LHCN-M2 (cell line): ENCODE measurements at regions not wholly inside any gene's neighbourhood (a gene's known extent, or its start where the extent isn't known, plus 50 kb on each side); places are given as distances from the start of the nearest gene placed in this dataset.
A peak's percentile ranks its signal among the peaks of the same experiment; 100 is the strongest.

Experiments
- DNase-seq: peaks from one replicate; pipeline ENCODE4 v3.0.0-alpha.2; 2012; ENCODE audit warnings: low read depth

DNA sequence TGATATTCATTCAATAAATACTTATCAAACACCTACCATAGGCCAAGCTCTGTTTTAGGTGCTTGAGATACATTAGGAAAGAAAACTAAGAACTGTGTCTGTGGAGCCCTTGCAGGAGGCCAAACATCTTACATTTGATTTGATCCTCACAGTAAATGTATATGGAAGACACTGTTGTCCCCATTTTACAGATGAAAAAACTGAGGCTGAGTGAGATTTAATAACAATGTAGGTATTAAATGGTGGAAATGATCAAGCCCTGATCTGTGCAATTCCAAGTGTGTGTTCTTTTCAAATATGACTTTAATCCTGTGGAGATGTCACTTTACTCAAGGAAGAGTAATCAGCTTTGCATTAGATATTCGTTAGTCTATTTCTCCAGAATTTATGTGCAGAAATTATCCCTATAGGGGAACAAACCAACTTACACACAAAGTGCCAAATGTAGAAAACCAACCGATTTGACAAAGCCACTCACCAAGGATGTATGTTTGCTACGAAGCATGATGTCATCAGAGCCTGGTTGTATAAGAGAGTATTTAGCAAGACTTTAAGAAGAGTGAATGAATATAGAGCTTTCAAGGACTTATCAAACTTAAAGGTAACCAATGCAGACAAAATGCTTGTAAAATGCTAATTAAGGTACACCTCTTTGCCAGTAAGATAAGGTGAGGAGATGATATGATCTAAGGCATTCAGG is 153.9 kb upstream of the NFIB start:
- DNase-seq = no peak

DNA sequence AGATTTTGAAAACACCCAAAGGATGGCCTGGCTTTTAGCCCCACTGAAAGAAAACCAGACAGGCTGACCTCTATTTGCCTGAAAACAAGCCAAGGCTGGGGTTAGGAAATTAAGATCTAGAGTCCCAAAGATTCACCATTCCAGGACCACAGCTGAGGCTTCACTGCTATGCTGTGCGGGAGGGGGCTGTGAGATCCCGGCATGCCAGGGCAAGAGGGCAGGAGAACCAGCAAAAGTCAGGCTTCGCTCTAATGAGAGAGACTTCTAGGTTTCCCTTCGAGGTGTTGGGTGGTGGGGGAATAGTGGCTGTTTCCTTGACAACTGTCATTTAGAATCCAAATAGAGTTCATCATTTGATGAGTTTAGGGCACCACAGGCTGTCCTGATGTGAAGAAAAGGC is 152.9 kb upstream of the NFIB start:
- DNase-seq = no peak

DNA sequence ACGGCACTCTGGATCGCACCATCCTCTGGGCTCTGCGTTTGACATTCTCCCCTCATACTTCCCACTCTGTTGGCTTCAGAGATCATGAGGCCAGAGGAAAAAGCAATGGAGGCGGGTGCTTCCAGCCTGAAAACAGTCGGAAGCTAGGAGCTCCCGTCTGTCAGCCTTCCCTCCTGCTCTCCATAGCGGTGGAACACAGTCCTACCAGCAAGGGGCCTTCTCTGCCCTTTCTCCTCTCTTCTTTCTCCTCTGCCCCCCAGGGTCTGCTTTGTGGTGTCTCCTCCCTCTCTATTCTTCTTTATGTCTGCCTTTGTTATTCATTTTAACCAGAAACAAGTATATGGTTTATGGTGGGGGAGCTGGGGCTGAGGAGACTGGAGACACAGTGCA is 152.5 kb upstream of the NFIB start:
- no peak for DNase-seq

DNA sequence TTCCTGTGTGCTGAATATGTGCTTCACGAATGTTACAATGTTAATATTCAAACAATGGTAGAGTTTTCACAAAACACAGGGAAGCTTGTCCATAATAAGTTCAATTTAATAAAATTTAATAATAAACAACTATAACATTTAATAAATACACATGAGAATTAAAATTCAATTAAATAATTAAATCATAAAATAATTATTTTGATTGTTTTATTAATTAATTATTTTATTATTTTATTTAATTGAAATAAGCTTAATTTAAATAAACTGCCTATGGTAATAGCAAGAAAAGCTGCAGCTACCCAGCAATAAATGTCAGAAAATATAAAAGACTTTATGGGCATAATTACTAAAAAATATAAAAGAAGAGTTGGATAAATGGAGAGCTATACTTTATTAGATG is 149.0 kb upstream of the NFIB start:
- DNase-seq = no peak

DNA sequence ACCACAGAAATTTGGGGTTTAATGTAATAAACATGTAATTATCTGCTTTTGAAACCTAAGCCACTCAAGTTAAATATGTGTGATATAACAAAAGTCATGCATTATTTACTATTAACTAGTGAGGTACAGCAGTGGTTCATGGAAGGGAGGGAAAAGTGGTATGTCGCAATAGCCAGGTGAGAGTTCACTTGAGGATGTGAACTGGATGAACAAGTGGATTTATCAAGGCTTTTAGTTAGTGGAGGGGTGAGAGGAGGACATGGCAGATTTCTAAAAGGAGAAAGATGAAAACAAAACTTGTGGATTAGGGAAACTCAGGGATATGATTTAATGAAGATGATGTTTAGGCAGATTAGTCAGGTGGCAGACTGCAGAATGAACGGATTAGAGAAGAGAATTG is 141.3 kb upstream of the NFIB start:
- no peak for DNase-seq

DNA sequence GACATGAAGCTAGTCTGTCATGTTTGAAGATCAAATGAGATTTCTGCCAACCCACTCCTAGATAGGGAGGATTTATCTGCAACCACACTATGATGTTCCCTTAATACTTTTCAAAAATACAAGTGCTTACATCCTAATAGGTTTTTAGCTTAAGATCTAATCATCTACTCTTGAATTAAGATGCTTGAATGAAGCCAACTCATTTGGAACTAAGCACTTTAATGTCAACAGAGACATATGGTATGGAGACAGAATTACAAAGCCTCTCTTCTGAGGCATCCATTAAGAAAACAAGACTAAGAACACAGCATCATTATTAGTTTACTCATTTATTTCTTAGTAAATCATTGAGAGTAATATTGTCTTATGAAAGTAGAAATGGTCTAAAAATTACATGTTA is 139.3 kb upstream of the NFIB start:
- no peak for DNase-seq

DNA sequence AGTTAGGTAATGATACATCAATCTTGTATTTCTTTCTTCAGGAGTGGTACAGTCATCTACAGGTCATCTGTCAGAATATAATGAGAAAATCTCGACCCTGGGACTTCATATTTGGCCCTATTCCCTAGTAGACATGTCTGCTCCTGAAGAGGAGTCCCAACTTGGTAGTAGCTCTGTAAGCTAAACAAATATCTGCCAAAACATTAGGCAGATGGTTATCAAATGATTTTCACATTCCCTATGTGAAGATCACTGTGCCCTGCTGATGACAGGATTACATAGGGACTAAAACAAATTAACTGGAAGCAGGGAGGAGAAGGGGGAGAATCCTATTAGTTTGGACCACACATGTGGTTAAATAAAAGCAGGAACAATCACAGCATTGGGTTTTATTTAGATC is 138.6 kb upstream of the NFIB start:
- no peak for DNase-seq

DNA sequence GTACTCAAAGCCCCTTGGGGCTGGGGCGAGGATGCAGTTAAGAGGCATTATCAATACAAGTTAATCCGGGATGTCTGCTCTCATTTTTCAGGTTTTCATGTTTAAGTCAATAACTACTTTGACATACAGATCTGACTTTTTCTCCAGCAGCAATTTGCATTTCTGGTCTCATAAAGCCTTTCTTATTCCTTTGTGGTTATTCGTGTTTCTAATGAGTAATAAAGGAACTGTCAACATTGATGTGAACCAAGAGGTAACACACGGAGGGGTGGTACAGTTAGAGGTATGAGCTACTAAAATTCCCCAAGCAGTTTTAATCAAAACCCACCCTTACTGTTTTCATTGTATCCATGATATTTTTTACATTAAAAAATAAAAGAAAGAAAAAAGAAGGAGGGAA is 138.0 kb upstream of the NFIB start:
- DNase-seq = no peak

DNA sequence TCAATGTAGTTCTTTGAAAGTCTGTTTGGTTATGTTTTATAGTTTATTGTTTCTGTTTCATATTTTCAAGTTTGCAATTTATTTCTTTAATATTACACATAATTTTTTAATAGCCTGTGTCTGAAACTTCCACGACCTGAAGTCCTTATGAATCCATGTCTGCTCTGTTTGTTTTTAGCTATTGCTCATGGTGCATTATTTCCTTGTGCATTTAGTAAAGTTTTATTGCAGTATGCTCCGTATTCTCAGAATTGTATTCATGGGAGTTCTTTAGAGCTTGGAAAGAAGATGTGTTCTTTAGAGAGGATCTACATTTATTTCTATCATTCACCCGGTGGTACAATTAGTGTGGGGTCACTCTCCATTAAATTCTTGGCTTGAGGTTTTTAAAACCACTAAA is 133.2 kb upstream of the NFIB start:
- DNase-seq = no peak

DNA sequence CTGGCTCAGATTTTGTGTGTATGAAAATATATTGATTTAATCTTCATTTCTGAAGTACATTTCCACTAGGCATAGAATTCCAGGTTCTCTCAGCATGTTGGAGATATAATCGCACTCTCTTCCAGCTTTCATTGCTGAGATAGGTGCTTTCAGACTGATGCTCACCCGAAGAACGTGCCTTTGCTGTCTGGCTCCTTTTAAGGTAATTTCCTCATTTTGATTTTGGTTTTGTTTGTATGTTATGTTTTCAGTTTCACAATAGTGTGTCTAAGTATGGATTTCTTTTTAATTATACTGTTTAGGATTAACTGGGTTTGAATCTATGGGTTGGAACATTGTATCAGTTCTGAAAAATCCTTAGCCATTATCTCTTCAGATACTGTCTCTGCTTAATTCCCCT is 132.0 kb upstream of the NFIB start:
- DNase-seq = no peak

DNA sequence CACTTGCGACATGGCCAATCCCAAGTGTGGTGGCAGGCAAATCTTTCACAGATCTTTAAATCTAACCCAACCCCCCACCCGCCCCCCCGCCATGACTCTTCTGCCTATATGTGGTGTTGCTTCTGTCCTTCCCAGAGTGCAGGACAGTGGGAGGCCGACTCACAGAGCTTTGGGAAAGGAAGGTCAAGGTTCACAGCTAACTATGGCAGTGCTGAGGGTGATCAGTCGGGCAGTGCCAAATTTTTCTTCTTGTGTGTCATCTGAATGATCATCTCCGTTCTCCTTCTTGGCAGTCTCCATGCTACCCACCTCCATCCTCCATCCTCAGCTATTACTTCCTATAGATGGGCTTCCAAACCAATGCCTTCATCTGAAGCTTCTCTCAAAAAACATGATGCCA is 129.0 kb upstream of the NFIB start:
- DNase-seq = no peak

DNA sequence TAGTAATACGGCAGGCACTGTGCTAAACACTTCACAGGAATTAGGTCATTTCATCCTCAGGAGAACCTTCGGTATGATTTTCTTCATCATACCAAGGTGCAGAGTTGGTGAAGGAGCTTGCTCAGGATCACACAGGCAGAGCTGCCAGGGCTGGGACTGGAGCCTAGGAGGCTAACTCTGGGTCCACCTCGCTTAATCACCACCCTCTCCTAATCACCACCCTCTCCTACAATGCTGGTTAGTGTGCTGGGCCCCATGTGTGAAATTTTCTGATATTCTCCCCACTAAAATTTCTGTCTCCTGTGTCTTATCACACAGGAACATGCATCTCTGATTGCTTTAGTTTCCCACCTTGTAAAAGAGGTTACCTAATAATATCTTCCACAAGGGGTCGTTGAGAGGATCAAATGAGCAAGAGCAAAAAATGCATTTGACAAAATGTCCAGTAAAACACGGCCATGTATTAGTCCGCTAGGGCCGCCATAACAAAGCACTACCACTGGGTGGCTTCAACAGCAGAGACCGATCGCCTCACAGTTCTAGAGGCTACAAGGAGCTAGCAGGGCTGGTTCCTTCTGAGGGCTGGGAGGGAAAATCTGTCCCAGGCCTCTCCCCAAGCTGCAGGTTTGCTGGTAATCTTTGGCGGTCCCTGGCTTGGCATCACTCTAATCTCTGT is 128.2 kb upstream of the NFIB start:
- DNase-seq = peak; percentile 32

DNA sequence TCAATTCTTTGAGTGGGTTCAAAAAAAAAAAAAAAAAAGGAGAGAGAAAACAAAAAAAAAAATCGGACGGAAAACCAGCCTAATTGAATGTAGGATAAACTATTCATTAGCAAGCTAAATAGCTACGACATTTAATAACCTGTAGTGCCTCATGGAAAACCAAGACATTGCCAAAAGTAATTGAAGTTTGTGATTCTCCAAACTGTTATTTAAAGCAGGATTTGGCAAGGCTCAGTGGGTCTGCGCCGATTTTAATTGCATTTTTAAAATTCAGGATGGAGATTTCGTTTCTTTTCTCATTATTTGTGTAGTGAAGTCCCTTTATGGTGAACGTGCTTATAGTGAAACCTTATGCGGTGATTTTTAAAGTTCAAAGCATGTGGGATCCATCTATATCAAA is 127.2 kb upstream of the NFIB start:
- DNase-seq = no peak

DNA sequence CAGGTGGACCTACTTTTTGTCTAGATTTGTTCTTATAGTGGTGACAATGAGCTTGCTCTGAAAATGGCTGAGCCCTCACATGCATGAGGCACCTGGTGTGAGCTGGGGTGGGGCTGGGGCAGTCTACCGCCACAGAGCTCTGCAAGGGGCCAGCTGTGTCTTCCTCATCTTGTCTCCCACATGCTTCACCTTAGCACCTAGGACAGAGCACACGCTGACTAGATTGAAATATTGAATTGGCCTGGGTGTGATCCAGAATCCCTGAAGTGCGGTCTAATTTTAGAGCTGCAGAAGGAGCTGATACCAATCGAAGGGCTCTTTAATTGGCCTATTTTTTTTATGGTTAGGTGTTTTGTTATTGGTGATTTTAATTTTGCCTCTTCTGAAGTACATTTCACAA is 126.1 kb upstream of the NFIB start:
- DNase-seq = no peak

DNA sequence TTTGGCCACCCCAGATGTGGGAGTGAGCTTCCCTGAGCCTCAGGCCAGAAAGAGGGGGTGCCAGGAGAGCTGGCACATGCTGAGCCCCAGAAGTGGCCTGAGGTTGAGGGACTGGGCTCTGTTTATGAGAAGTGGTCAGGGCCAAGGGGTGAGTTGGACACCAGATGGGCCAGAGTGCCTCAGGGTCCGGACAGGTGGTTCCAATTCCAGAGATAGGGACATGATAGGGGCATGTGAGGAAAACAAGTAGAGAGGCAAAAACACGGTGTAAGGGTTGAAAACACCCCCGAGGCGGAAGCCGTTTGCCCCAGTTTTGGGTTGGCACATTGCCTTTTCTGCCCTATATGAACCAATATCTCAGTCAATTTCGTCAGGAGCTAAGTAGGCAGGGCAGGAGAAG is 125.6 kb upstream of the NFIB start:
- DNase-seq = no peak

DNA sequence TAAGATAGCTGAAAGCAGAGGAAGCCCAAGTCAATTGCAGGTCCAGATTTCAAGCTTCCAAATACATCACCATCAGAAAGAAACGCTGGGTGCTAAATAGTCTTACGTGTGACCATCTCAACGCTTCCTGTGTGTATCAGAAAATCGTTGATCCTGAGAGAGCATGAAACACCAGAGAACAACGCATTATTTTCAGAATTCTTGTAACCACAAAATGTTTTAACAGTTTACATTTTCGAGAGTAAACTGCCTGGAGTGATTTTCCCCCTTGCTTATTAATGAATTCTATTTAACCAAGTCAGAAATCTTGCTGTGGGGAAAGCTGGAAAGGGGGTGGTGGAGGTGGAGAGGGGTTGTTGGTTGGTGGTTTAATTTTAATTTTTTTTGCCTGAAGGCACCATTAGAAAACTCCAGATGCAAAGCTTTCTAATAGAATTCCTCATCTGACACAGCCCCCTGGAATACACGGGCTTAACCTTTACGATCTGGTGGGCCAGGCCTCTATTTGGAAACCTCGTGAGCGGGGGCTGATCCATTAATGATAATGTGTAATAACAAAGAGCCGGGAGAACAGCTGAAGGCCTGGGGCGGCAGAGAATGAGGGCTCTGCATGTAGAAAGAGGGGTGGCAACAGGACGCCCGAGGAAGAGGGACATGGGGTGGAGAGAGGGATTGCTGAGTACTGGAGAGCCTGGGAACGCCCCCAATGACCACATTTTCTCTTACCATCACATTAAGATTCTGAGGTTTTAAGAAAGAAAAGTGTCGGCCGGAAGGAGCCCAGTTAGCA is 124.5 kb upstream of the NFIB start:
- no peak for DNase-seq

DNA sequence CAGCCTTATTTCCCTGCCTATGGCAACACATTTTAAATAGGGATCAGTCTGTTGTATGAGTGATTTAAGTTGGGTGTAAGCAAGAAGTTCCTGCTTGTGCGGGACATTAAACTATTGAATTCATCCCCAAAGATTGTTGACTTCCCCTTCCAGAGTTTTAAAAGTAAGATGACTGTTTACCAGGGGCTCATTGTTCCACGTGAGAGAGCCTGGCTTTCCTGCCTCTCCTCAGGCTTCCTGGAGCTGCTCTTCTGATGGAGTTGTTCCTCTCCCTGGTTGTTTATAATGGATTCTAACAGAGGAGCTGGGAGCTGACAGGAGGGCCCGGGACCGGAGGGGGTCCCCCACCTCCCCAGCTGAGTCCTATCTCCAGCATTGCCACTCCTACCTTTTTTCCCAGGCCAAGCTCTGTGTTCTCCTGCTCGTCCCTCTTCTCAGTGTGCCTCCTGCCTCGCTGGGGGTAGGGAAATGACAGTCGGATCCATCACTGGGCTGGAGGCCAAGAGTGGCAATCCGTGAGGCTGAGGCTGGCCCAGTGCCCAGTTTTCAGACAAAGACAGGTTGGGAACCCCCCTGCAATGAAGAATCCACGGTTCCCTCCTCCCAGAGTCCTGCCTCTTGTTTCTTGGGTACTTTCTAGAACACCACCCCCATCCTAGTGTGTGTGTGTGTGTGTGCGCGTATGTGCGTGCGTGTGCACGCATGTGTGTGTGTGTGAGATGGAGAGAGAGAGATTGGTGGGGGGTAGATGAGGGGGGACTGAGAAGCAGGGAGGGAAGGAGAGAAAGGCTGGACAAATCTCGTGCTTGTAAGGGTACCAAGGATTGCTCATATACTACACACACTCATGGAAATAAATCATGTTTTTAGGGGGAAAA is 123.7 kb upstream of the NFIB start:
- DNase-seq = no peak

DNA sequence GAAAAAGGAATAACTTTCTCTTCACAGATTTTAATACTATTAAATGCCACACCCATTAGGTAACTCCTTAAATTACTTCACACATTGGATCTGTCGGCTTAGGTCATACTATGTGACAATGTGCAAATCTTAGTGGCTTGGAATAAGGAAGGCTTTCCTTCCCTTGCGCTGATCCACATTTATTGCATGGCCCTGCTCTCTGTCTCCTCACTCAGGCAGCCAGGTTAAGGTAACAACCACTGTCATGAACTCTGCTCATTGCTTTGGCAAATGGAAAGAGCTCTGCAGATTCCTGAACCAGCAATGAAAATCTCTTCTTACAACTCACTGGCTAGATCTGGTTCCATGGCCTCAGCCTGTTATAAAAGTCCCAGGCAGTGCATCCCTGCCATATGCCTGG is 121.9 kb upstream of the NFIB start:
- no peak for DNase-seq

DNA sequence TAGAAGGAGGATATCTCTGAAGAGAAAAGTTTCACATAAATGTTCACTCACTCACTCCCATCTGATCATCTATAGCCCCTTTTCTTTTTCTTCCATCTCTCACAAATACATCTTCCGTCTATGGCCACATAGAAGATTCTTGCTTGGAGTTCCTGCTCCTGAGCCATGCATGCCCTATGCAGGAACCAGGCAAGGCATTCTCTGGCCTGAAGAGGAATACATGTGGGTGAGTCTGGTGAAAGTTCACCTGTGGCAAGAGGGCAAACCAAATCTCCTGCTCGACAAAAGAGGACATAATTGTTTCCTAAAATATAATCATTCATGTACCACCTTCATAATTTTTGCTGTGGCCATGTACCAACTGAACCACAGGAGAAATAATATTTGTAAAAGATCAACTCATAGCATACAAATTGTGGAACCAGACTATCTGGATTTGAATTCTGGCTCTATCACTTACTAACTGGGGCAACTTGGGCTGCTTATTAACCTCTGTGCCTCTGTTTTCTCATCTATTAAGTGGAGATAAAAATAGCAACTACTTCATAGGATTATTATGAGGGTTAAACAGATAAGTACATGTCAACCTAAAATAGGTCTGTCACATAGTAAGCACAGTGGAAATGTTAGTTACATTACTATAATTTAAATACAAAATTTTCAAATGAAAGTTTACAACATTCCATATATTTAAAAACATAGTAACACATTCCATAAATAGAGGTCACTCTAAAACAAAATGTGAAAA is 121.2 kb upstream of the NFIB start:
- DNase-seq = no peak

DNA sequence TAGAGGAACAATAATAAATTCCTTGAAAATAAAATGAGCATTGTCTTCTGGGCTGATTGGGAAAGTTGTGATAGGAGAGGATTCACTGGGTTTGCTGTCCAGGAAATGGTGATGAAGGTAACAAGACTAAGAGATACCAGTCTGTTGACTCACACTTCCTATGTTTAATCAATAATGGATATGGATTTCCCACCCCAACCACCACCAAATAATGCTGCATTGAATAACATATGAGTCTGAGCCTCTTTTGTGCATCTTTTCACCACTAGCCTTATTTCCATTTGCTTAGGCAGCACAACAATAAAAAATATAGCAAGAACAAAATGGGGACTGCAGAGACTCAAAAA is 120.2 kb upstream of the NFIB start:
- no peak for DNase-seq
